ENCODE measurements at regions not wholly inside any gene's neighbourhood (a gene's known extent, or its start where the extent isn't known, plus 50 kb on each side); places are given as distances from the start of the nearest gene placed in this dataset.

GRCh38 chr2:41920812-41921211, 127.0 kb upstream of the PKDCC start:
- Histone ChIP-seq H3K4me1 (ENCODE audit: control insufficient read depth in 4 of 4, insufficient read depth in 4 of 4, low read length in 3 of 4) (no peaks in the 10 kb centered on the region), H3K27me3 (ENCODE audit: control insufficient read depth in 4 of 4, insufficient read depth in 4 of 4, low read length in 3 of 4) (no peaks in the 10 kb centered on the region), H3K4me3 (ENCODE audit: low read depth in 1 of 3, low read length in 3 of 3) (no peak overlapping the region), H3K36me3 (ENCODE audit: control insufficient read depth in 4 of 4, insufficient read depth in 3 of 4, low read depth in 1 of 4, low read length in 3 of 4) (no peaks in the 10 kb centered on the region), H3K9ac (ENCODE audit: low read depth in 1 of 2, low read length in 2 of 2) (no peak overlapping the region), H3K27ac (ENCODE audit: low read depth in 1 of 2, low read length in 2 of 2) (no peak overlapping the region), H3K9me3 (ENCODE audit: control insufficient read depth in 4 of 4, low read length in 3 of 4) (no peaks in the 10 kb centered on the region)
- WGBS: 95% methylated on average over 2 of the region's 2 CpGs
- TF ChIP-seq HNF4G (IDR thresholded peaks at IDR 0.05): no peak
- TF ChIP-seq HNF4A (conservative IDR thresholded peaks at IDR 0.05): no peak
- TF ChIP-seq NR2F2 (IDR thresholded peaks at IDR 0.05): no peak
- TF ChIP-seq, protein P1, sequence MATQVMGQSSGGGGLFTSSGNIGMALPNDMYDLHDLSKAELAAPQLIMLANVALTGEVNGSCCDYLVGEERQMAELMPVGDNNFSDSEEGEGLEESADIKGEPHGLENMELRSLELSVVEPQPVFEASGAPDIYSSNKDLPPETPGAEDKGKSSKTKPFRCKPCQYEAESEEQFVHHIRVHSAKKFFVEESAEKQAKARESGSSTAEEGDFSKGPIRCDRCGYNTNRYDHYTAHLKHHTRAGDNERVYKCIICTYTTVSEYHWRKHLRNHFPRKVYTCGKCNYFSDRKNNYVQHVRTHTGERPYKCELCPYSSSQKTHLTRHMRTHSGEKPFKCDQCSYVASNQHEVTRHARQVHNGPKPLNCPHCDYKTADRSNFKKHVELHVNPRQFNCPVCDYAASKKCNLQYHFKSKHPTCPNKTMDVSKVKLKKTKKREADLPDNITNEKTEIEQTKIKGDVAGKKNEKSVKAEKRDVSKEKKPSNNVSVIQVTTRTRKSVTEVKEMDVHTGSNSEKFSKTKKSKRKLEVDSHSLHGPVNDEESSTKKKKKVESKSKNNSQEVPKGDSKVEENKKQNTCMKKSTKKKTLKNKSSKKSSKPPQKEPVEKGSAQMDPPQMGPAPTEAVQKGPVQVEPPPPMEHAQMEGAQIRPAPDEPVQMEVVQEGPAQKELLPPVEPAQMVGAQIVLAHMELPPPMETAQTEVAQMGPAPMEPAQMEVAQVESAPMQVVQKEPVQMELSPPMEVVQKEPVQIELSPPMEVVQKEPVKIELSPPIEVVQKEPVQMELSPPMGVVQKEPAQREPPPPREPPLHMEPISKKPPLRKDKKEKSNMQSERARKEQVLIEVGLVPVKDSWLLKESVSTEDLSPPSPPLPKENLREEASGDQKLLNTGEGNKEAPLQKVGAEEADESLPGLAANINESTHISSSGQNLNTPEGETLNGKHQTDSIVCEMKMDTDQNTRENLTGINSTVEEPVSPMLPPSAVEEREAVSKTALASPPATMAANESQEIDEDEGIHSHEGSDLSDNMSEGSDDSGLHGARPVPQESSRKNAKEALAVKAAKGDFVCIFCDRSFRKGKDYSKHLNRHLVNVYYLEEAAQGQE (IDR thresholded peaks at IDR 0.05): no peak
- TF ChIP-seq ZBTB33 (IDR thresholded peaks at IDR 0.05): no peak
- TF ChIP-seq SP1 (IDR thresholded peaks at IDR 0.05): no peak
- no peak for TF ChIP-seq GABPA (IDR thresholded peaks at IDR 0.05 in 1 of 2, conservative IDR thresholded peaks at IDR 0.05 in 1 of 2)
- no peak for TF ChIP-seq EGR1 (IDR thresholded peaks at IDR 0.05; ENCODE audit: low read depth in 2 of 2)
- no peak for TF ChIP-seq JUND (IDR thresholded peaks at IDR 0.05)
- DNase-seq (ENCODE audit: low spot score): no peak

DNA sequence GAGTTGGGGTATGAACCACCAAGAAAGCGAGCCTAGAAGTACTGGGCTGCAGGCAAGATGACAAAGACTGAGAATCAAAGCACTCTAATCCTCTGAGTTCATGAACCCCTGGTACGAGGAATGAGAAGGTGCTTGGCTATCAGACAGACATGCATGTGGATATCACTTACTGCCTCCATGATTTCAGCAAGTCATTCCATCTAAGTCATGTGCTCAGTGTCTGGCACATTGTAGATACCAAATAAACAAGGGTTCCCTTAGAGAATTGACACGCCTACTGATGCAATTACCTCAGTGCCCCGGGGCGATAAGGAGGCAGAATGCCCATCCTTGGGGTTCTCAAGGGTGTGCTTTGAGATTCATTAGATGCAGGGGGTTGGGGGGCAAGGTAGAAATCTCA, 125.6 kb upstream of the PKDCC start:
- H3K4me1 ChIP-seq (ENCODE audit: control insufficient read depth in 4 of 4, insufficient read depth in 4 of 4, low read length in 3 of 4): no peaks in the 10 kb centered on the region
- no peaks in the 10 kb centered on the region for H3K36me3 ChIP-seq (ENCODE audit: control insufficient read depth in 4 of 4, insufficient read depth in 3 of 4, low read depth in 1 of 4, low read length in 3 of 4)
- H3K9me3 ChIP-seq (ENCODE audit: control insufficient read depth in 4 of 4, low read length in 3 of 4): no peaks in the 10 kb centered on the region
- H3K27me3 ChIP-seq (ENCODE audit: control insufficient read depth in 4 of 4, insufficient read depth in 4 of 4, low read length in 3 of 4): no peaks in the 10 kb centered on the region
- WGBS: 58% methylated on average over 5 of the region's 5 CpGs
- H3K9ac ChIP-seq (ENCODE audit: low read depth in 1 of 2, low read length in 2 of 2): no peak overlapping the region
- TF ChIP-seq HNF4G (IDR thresholded peaks at IDR 0.05) (no peak), JUND (IDR thresholded peaks at IDR 0.05) (no peak), RXRA (IDR thresholded peaks at IDR 0.05) (no peak), EGR1 (IDR thresholded peaks at IDR 0.05; ENCODE audit: low read depth in 2 of 2) (no peak), FOXA1 (IDR thresholded peaks at IDR 0.05) (no peak), GABPA (IDR thresholded peaks at IDR 0.05 in 1 of 2, conservative IDR thresholded peaks at IDR 0.05 in 1 of 2) (no peak), SP1 (IDR thresholded peaks at IDR 0.05) (no peak), NR2F2 (IDR thresholded peaks at IDR 0.05) (no peak), TAF1 (conservative IDR thresholded peaks at IDR 0.05) (no peak)
- TF ChIP-seq, protein P1 (IDR thresholded peaks at IDR 0.05): no peak
- TF ChIP-seq, protein P2, sequence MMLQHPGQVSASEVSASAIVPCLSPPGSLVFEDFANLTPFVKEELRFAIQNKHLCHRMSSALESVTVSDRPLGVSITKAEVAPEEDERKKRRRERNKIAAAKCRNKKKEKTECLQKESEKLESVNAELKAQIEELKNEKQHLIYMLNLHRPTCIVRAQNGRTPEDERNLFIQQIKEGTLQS (IDR thresholded peaks at IDR 0.05): no peak
- H3K4me3 ChIP-seq (ENCODE audit: low read depth in 1 of 3, low read length in 3 of 3): no peak overlapping the region
- DNase-seq (ENCODE audit: low spot score): no peak
- H3K27ac ChIP-seq (ENCODE audit: low read depth in 1 of 2, low read length in 2 of 2): no peak overlapping the region
